Tibial nerve (tissue), 4 donors: ENCODE measurements at regions not wholly inside any gene's neighbourhood (a gene's known extent, or its start where the extent isn't known, plus 50 kb on each side); places are given as distances from the start of the nearest gene placed in this dataset.

ENCODE experiments used
- CTCF ChIP-seq, 5 experiments: fragments of 200-600 bp in 3 of 5; fragments of 450-650 bp in 2 of 5; sonication (generic) in 3 of 5; IDR thresholded peaks; one replicate each; pipeline ENCODE4 v1.5.1; 2016 to 2019; ENCODE audit warnings: antibody characterized with exemption in 5 of 5, mild to moderate bottlenecking in 3 of 5, moderate library complexity in 2 of 5
- EP300 ChIP-seq, 2 donors: sonication (generic); formaldehyde crosslinking; IDR thresholded peaks; one replicate each; pipeline ENCODE4 v1.6.1; 2017; ENCODE audit warnings: antibody characterized with exemption in 2 of 2, mild to moderate bottlenecking in 1 of 2
- POLR2A ChIP-seq, 2 donors: fragments of 450-650 bp; IDR thresholded peaks; one replicate each; pipeline ENCODE4 v1.6.1; 2017; ENCODE audit warnings: antibody characterized with exemption in 2 of 2, mild to moderate bottlenecking in 2 of 2, moderate library complexity in 2 of 2

GRCh38 chr9:1829719-1830118, 185.4 kb upstream of the SMARCA2 start:
- TF ChIP-seq CTCF (IDR thresholded peaks at IDR 0.05) (no peak), POLR2A (IDR thresholded peaks at IDR 0.05) (no peak), EP300 (IDR thresholded peaks at IDR 0.05) (no peak)
